ENCODE measurements at regions not wholly inside any gene's neighbourhood (a gene's known extent, or its start where the extent isn't known, plus 50 kb on each side); places are given as distances from the start of the nearest gene placed in this dataset.

- TF ChIP-seq POLR2A (IDR thresholded peaks at IDR 0.05) (no peak), CTCF (IDR thresholded peaks at IDR 0.05) (no peak)
Observed at GRCh38 chr6:16912756-16913155, 151.5 kb upstream of the ATXN1 start.

All from adrenal gland (tissue), 5 donors.